Stimulated activated CD8-positive, alpha-beta memory T cell treated with anti-CD3 and anti-CD28 coated beads, Interleukin-15, amount 100 ng/mL, for 1 hour (primary cell): ENCODE measurements at regions not wholly inside any gene's neighbourhood (a gene's known extent, or its start where the extent isn't known, plus 50 kb on each side); places are given as distances from the start of the nearest gene placed in this dataset.

ENCODE experiments used
- DNase-seq: peaks from one replicate; pipeline ENCODE4 v3.0.0-alpha.2; 2020; ENCODE audit warnings: low read depth

DNA sequence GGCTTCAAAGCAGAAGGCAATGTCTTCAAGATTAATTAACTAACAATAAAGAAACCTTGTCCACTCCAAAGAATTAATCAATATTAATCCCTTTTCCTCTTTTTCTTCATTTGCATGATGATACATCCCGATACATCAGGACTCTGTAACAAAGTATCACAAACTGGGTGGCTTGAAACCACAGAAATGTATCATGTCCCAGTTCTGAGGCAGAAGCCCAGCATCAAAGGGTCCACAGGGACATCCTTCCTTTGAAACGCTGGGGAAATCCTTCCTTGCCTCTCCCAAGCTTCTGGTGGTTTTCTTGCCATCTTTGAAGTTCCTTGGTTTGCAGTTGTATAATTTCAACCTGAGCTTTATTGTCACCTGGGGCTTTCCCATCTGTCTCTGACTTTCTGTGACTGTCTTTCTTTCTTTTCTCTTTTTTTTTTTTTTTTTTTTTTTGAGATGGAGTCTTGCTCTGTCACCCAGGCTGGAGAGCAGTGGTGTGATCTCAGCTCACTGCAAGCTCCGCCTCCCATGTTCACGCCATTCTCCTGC is 210.2 kb upstream of the ADARB2 start:
- no peak for DNase-seq

DNA sequence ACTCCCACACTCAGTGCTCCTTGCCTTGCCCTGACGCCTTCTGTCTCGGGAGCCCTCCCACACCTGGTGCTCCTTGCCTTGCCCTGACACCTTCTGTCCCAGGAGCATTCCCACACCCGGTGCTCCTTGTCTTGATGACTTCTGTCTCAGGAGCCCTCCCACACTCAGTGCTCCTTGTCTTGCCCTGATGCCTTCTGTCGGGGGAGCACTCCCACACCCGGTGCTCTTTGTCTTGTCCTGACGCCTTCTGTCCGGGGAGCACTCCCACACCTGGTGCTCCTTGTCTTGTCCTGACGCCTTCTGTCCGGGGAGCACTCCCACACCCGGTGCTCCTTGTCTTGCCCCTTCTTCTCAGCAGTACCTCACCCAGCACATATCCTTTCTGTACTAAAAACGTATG is 207.2 kb upstream of the ADARB2 start:
- no peak for DNase-seq

DNA sequence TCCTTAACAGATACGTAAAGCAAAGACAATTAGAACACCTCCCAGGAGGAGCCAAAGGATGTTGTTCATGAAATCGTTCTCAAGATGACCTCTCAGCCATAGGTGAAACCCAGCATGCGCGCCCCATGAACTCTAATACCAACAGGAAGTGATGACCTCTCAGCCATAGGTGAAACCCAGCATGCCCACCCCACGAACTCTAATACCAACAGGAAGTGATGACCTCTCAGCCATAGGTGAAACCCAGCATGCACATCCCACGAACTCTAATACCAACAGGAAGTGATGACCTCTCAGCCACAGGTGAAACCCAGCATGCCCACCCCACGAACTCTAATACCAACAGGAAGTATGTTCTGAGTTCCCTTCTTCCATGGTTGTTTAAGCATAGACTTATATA is 205.2 kb upstream of the ADARB2 start:
- DNase-seq = no peak

DNA sequence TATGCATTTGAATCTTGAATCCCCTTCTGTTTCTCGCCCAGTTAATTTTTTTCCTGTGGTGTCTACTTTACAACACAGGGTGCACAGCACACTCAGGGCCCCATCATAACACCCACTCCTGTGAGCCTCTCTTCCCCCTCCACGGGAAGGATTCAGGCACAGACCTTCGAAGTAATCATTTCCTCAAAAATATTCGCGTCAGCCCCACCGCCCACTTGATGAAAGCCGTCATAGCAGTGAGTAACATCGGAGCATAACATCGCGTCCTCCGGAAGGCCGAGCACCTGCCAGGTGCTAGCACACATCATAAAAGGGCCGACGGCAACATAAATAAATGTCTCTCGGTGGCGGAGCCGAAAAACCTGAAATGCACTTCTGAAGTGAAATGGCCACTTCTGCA is 201.7 kb upstream of the ADARB2 start:
- peak; percentile 7 for DNase-seq

DNA sequence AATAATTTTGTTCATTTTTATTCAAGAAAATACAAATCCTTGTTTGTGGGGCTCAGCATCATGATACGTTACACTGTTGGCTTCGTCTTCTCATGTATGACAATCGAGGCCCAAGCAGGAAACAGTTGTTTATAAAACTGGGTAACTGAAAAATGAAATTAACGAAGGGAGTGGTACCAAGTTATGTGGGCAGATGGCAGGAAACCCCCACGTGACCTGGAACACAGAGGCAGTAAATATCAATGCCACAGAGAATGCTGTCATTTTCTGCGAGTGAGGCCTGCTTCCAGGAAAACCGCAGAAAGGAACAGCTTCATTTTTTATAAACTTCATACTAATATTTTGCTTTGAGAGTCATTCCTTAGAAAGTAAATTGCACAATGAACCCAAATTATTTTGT is 201.0 kb upstream of the ADARB2 start:
- peak; percentile 22 for DNase-seq

DNA sequence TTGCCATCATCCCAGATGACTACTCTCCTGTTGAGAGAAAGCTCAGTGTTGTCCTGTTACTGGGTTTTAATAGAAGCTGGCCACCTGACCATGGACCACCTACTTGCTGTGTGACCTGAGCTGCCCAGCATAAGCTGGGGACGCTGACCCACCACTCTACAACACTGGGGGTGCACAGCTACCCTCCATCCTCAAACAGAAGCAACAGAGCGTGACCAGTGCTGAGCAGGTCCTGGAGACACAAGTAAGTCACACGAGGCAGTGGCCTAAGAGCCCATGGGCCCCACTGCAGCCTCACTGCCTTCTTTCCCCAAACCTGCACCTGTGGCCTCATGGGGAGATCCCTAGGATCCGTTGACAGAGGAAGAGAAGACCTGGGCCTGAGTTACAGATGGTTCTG is 198.6 kb upstream of the ADARB2 start:
- no peak for DNase-seq

DNA sequence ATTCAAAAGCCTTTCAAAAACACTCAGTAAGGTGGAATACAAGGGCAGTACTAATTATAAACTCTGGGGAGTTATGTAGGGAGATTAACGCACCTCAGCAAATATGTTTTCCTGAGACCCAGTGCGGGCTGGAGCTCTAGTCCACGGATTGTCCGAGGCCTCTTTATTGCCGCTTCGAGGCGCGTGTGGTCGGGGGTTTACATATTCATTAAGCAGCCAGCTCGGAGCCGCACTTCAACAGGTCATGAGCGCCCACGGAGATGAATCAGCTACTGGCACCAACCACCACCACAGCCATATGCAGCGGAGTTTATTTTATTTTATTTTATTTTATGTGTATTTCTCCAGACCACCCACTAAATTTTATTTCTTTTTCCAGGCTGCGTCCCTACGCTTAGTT is 195.9 kb upstream of the ADARB2 start:
- no peak for DNase-seq

DNA sequence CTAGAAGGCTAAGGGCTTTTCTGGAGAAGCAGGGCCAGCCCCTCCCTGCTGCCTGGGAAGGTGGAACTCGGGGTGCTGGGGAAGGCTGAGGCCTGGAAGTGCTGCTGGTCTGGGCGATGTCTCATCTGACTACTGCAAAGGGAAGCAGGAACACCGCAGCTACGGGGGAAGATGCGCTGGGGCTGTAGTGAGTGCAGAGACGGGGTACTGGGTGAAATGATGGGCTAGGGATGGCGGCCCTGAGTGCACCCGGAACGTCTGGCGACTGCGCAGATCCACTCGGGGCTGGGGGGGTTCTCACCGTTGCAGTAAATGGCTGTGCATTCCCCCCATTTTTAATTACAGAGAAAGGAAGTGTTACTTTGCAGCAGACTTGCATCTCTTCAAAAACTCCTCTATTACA is 195.4 kb upstream of the ADARB2 start:
- DNase-seq = no peak

DNA sequence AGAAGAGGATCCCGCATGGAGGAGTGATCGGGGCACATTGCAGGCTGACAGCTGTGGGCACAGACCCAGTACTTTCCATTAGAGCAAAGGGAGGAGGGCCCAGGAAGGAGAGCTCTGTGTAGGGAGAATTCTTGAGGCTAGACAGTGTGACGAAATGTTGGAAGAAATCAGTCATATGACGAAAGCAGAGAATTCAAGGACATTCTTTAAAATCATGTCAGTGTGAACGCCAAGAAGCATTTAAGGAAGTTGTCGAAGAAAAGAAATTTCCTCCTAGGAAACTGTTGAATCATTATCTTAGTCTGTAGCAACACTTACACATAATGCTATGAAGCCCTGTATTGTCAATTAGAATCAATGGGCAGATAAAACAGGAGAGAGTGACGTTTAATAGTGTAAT is 191.3 kb upstream of the ADARB2 start:
- DNase-seq = no peak

DNA sequence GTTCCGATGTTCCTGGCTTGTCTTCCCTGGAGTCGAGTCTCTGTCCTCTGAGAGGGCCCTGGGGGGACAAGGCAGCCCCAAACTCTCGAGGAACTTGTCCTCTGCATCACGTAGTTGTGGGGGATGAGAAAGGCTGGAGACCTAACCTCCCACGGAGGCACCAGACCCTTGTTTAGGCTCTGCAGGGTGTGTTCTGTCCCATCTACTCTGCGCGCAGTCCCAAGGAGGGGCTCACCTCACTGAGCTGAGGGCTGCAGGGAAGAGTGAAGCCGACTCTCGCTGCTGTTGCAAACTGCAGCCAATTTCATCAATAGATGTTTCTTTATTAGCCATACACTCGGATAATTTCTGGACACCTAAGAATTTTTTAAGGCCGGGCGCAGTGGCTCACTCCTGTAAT is 186.7 kb upstream of the ADARB2 start:
- no peak for DNase-seq

DNA sequence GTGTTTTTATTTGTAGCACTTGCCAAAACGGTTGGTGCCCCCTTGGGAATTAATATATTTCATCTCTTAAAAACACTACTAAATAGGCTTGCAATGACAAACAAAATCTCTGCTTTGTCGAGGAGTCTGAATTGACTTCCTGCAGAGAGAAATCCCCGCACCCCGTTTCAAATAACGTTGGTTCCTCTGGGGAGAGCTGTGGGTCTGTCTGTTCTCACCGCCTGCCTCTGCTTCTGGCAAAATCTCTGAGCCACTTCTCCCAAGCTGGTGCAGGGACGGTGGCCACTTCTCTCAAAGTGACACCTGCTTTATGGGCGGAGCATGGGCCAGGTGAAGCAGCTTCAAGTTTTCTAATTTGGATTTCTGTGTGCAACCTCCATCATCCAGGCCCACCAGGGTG is 186.3 kb upstream of the ADARB2 start:
- DNase-seq = no peak

DNA sequence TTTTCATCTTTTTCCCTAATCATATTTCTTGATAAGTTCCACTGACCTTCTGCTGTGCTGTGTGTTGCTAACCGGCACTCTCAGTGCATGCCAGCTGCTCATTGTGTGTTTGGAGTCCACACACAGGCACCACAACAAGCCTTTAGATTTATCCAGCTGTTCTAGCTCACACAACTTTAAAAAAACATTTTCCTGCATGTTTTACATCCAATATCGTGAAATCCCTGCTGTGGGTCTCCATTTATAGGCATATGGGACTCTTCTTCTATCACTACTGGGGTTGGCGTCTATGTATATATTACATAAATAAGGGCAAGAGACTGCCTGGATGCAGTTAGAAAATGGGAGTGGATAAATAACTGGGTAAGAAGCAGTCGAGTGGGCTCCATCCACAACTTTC is 183.6 kb upstream of the ADARB2 start:
- DNase-seq = no peak

DNA sequence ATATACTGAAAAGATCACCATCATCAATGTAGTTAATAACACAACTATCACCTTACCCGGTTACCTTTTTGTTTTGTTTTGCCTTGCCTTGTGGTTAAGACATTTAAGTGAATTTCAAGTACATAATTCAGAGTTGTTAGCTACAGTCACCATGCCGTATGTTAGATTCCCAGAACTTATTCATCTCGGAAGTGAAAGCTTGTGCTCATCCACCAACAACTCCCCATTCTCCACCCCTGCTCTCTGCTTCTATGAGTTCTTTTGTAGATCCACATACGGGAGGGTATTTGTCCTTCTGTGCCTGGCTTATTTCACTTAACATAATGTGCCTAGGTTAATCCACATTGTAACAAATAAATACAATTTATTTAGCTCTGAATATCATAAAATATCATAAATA is 182.8 kb upstream of the ADARB2 start:
- DNase-seq = no peak

DNA sequence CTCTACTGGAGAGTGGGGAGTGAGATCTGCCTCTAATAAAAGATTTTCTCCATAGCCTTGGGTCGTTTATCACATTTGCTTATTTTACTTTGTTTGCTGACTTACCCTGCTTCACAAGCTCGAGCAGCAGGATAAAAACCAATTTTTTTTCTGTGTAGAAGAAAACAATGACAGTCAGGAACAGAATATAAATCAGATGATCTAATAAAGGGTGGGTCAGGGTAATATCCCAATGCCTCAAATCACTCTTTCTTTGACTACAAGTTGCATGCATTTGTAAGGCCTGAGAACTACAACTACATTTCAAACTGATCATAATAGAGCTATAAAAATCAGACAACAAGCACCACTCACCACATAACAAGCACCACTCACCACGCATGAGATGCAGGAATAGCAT is 174.4 kb upstream of the ADARB2 start:
- DNase-seq = no peak

DNA sequence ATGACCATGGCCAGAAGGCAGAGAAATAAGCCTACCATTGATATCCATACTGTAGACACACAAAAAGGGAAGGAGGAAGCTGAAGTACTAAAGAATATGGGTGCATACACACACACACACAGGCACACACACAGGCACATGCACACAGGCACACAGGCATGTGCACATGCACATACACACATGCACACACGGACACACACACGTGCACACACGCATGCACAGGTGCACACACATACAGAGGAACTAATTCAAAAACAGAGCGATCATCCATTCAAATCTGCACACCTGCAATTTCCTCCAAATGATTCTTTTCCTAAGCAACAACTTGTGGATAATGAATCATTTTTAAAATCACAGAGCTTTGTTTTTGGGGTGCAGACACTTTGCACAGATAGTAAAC is 166.7 kb upstream of the ADARB2 start:
- DNase-seq = no peak

DNA sequence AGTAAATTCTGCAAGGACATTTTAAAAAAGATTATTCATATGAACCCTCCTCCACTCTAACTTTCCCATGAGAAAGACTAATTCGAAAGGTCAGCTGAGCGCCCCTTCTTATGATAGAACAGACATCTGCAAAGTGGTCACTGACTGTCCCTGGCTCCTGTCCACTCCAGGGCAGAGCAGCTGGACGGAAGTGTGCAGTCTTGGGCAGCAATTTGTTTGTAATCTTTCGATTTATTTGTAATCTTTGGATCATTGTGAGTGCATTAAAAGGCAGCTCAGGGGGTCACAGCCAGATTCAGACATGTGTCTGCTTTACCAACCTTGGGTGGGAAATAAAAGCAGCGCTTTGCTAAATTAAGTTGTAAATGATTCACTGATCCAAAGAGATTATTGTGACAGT is 158.8 kb upstream of the ADARB2 start:
- DNase-seq = no peak

DNA sequence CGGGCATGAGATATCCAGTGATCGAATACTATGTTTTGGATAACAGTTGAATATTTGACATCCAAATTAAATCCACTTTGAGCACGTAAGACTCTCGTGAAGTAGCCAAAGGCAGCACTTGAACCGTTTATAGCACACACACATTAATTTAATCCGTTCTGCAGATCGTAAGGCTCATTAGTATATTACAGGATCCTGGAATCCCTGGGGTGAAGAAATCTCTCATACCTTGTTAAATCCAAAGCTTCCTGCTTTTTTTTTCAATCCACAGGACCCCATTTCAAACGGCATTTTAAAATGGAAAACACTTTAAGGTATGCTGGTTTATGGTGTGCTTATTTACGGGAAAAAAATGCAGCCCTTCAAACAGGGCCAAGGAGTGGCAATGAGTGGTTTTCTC is 158.4 kb upstream of the ADARB2 start:
- no peak for DNase-seq

DNA sequence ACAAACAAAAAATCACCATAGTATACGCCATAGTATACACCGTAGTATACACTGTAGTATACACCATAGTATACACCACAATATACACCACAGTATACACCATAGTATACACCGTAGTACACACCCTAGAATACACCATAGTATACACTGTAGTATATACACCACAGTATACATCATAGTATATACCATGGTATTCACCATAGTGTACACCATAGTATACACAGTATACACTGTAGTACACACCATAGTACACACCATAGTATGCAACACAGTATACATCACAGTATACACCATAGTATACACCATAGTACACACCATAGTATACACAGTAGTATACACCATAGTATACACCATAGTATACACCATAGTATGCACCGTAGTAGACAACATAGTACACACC is 157.6 kb upstream of the ADARB2 start:
- no peak for DNase-seq

DNA sequence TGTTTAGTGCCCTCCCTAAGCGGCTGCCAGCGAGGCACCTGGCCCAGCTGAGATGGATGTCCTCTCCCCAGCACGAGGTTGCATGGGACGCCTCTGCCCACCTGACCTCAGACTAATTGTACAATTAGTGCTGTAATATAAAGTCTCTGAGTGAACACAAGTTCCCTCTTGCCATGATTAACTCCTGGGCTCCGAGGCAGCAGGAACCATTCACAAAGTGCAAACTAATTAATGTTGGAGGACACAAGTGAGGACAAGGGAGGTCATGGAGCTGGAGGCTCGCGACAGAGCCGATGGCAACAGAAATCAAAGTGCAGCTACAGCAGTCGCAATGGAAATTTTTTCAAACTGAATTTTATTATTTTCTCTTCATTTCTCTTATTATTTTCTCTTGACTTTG is 156.6 kb upstream of the ADARB2 start:
- no peak for DNase-seq

DNA sequence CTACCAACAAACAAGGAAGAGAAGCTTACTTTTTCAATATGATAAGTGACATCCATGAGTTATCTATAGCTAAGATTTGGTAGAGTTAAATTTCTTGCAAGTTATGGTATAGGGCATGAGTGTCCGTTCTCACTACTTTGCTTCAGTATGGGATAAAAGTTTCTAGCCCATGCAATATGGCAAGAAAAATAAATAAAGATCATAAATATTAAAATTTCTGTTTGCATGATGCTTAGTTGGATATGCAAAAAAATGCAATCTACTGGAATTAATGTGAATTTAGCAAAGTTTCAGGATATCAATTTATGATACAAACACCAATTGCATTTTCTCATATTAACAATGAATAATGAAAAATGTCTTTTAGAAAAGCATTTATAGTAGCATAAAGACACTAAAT is 148.7 kb upstream of the ADARB2 start:
- no peak for DNase-seq

DNA sequence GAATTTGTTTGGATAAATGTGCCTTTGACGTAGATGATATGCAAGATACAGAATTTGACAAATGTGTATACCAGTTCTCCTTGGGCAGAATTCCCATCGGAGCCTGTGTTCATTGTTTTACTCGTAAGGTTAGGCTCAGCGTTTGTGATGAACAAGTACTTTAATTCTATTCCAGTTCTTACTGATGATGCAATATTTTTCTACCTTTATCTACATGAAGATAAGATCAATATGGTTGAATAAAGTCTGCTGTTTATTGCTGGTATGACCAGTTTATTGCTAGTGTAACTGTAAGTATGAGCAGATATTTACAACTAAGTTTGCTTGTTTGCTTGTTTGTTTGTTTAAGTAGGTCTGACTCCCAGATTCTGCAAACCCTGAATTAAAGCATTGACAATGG is 145.4 kb upstream of the ADARB2 start:
- DNase-seq = no peak

DNA sequence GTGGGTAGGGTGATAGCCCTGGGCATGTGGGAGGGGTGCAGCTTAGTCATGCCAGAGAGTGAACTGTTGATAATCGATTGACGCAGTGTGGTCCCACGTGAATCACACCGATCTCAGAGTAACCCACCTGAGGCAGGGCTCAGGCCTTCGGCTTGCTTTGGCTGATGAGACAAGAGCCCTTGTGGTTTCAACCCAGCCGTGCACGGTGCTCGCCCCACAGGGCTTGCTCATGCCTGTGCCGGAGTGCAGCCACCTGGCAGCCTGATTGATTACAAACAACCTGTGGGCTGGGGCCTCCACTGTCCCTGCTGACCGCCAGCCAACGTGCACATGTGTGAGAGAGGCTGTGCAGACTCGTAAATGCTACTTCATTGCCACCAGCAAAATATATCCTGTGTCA is 144.9 kb upstream of the ADARB2 start:
- no peak for DNase-seq

DNA sequence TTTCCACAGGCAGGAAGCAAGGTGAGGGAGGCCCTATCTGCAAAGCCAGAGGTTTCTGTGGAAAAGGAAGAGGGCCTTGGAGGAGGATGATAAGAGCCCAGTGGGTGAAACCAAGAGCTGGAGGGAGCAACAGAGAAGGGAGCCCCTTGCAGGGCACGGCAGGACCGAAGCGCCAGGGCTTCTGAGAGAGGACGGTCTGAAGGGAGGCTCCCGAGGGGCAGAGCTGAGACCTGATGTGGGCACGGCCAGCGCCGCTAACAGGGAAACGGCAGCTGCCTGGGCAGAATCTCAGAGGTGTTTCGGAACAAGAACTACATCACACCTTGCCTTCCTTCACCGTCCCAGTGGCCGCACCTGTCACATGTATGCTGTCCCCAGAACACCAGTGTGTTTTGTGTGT is 144.3 kb upstream of the ADARB2 start:
- no peak for DNase-seq

DNA sequence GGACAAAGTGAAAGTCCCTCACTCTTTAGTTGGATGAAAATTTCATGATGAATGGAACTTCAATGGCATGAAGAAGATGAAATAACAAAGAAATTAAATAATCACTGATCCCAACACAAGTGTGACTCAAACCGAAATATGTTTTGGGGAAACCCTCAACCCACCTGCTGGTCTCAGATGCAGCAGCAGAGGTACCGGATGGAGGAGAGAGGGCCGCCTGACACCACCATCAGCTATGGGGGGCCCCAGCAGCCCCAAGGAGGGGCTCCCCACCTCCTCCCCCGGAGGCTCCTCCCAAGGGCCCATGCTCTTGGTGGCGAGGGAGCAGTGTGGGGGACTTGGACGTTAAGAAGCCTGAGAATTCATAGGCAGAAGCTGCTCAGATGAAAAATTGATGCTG is 137.2 kb upstream of the ADARB2 start:
- DNase-seq = no peak

DNA sequence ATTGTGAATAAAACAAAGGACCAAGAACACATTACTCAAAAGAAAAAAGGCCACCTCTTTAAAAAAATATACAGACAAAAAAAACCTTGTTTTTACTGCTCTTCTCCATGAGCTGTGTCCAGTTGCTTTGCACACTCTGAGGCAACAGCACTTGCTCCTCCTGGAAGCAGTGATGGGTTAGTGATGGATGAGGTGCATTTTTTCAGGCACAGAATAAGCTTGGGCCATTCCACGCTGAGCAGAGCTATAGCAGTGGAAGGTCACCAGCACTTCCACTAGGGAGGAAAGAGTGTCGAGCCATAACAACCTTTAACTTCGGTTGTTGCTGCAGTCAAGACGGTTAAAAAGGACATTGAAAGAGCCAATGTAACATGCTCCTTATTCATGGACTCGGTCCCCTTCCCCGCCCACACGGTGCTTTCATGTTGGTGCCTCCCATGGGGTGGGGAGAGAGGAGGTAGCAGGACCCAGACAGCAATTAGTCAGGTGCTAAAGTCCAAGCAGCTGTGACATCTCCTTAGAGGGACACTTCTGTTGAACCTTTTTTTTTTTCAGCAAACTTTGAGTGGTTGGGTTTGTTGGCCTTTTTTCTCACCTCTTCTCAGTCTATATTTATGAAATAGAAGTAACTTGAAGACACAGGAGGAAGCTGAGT is 136.5 kb upstream of the ADARB2 start:
- no peak for DNase-seq
